NCI-H2171 treated with DMSO at 0.1 percent for 48 hours (cell line): ENCODE measurements at regions not wholly inside any gene's neighbourhood (a gene's known extent, or its start where the extent isn't known, plus 50 kb on each side); places are given as distances from the start of the nearest gene placed in this dataset.
"Not testable (repeated sequence)": the region's sequence is repeated elsewhere in the genome, so short reads cannot be mapped to it uniquely, and the experiment has no call there.

Experiments used
- DNase-seq: peaks from one replicate; lab custom pipeline; 2025; lab: John Stamatoyannopoulos, UW

GRCh38 chr9:22225856-22226255 lies 216.8 kb upstream of the CDKN2B start:
- not testable (repeated sequence) for DNase-seq

GRCh38 chr9:22227986-22228385 lies 218.6 kb upstream of the DMRTA1 start:
- no peak for DNase-seq

- no peak for DNase-seq
Measured at GRCh38 chr9:22228542-22228941, 218.1 kb upstream of the DMRTA1 start.

- no peak for DNase-seq
Measured at GRCh38 chr9:22229069-22229468, 217.6 kb upstream of the DMRTA1 start.

- DNase-seq, result not testable (repeated sequence)
Measured at GRCh38 chr9:22231309-22231708, 215.3 kb upstream of the DMRTA1 start.

- no peak for DNase-seq
Measured at GRCh38 chr9:22232971-22233370, 213.7 kb upstream of the DMRTA1 start.

GRCh38 chr9:22237497-22238363 lies 208.9 kb upstream of the DMRTA1 start:
- no peak for DNase-seq

- DNase-seq, result peak; percentile 36
Measured at GRCh38 chr9:22238809-22239684, 207.6 kb upstream of the DMRTA1 start.

GRCh38 chr9:22240619-22241018 lies 206.0 kb upstream of the DMRTA1 start:
- DNase-seq, result no peak

- DNase-seq, result no peak
Measured at GRCh38 chr9:22241024-22241423, 205.6 kb upstream of the DMRTA1 start.

GRCh38 chr9:22241611-22242010 lies 205.0 kb upstream of the DMRTA1 start:
- DNase-seq, result no peak

- peak; percentile 1 for DNase-seq
Measured at GRCh38 chr9:22244139-22245011, 202.2 kb upstream of the DMRTA1 start.

- DNase-seq, result no peak
Measured at GRCh38 chr9:22255337-22255736, 191.3 kb upstream of the DMRTA1 start.

- DNase-seq, result no peak
Measured at GRCh38 chr9:22256381-22256780, 190.2 kb upstream of the DMRTA1 start.

- DNase-seq, result no peak
Measured at GRCh38 chr9:22257026-22257816, 189.4 kb upstream of the DMRTA1 start.

- DNase-seq, result no peak
Measured at GRCh38 chr9:22265038-22265437, 181.6 kb upstream of the DMRTA1 start.

- no peak for DNase-seq
Measured at GRCh38 chr9:22265534-22265933, 181.1 kb upstream of the DMRTA1 start.

- DNase-seq, result no peak
Measured at GRCh38 chr9:22274477-22274876, 172.1 kb upstream of the DMRTA1 start.

GRCh38 chr9:22278426-22278825 lies 168.2 kb upstream of the DMRTA1 start:
- DNase-seq, result no peak

- DNase-seq, result no peak
Measured at GRCh38 chr9:22279636-22280035, 167.0 kb upstream of the DMRTA1 start.

- no peak for DNase-seq
Measured at GRCh38 chr9:22285066-22285465, 161.6 kb upstream of the DMRTA1 start.
